MM.1S (cell line): ENCODE measurements at regions not wholly inside any gene's neighbourhood (a gene's known extent, or its start where the extent isn't known, plus 50 kb on each side); places are given as distances from the start of the nearest gene placed in this dataset.

Experiments used
- DNase-seq: peaks from one replicate; pipeline ENCODE4 v3.0.0-alpha.2; 2015
- H2AFZ ChIP-seq: fragments of 300-600 bp; sonication (generic); 2 replicates; pipeline ENCODE4 v1.6.0; 2016; ENCODE audit warnings: antibody characterized with exemption, low read length
- H3F3A ChIP-seq: fragments of 300-600 bp; sonication (generic); 2 replicates; pipeline ENCODE4 v1.6.1; 2016; ENCODE audit warnings: mild to moderate bottlenecking, antibody characterized with exemption, low read length, moderate library complexity, mixed read lengths; ENCODE audit not compliant: insufficient read depth
- H3K27ac ChIP-seq: fragments of 300-600 bp; sonication (generic); 2 replicates; pipeline ENCODE4 v1.5.1; 2016; ENCODE audit warnings: mild to moderate bottlenecking, low read length
- H3K27me3 ChIP-seq: fragments of 300-600 bp; sonication (generic); replicated peaks from 2 replicates; pipeline ENCODE4 v1.6.0; 2016; ENCODE audit warnings: low read length; ENCODE audit not compliant: insufficient read depth
- H3K36me3 ChIP-seq: fragments of 300-600 bp; sonication (generic); replicated peaks from 2 replicates; pipeline ENCODE4 v1.6.1; 2016; ENCODE audit warnings: mild to moderate bottlenecking, low read length, mixed read lengths; ENCODE audit not compliant: insufficient read depth
- H3K4me1 ChIP-seq: fragments of 300-600 bp; sonication (generic); 2 replicates; pipeline ENCODE4 v1.6.1; 2016; ENCODE audit warnings: low read length, mixed read lengths
- H3K4me2 ChIP-seq: fragments of 300-600 bp; sonication (generic); 2 replicates; pipeline ENCODE4 v1.6.0; 2016; ENCODE audit warnings: low read depth, low read length
- H3K4me3 ChIP-seq: fragments of 300-600 bp; sonication (generic); 2 replicates; pipeline ENCODE4 v1.5.1; 2016; ENCODE audit warnings: low read length, mixed read lengths
- H3K79me2 ChIP-seq: fragments of 300-600 bp; sonication (generic); 2 replicates; pipeline ENCODE4 v1.6.1; 2016; ENCODE audit warnings: mixed run types, low read length, mixed read lengths
- H3K9ac ChIP-seq: fragments of 300-600 bp; sonication (generic); 2 replicates; pipeline ENCODE4 v1.6.1; 2016; ENCODE audit warnings: low read length, mixed read lengths
- H3K9me2 ChIP-seq: fragments of 300-600 bp; sonication (generic); replicated peaks from 2 replicates; pipeline ENCODE4 v1.6.1; 2016; ENCODE audit warnings: mild to moderate bottlenecking, low read length, mixed read lengths; ENCODE audit not compliant: insufficient read depth
- H3K9me3 ChIP-seq: fragments of 300-600 bp; sonication (generic); replicated peaks from 2 replicates; pipeline ENCODE4 v1.6.1; 2016; ENCODE audit warnings: mild to moderate bottlenecking, low read length, mixed read lengths; ENCODE audit not compliant: insufficient read depth
- H4K20me1 ChIP-seq: fragments of 300-600 bp; sonication (generic); 2 replicates; pipeline ENCODE4 v1.6.1; 2016; ENCODE audit warnings: mild to moderate bottlenecking, low read length, moderate library complexity, mixed read lengths; ENCODE audit not compliant: insufficient read depth
- EZH2 ChIP-seq: fragments of 300-600 bp; sonication (generic); optimal IDR thresholded peaks from 2 replicates; pipeline ENCODE3; 2017; ENCODE audit warnings: low read depth, mild to moderate bottlenecking, antibody characterized with exemption, low read length, mixed read lengths
- EZH2phosphoT487 ChIP-seq: fragments of 300-600 bp; sonication (generic); IDR thresholded peaks from 2 replicates; pipeline ENCODE4 v1.6.1; 2018; ENCODE audit warnings: antibody characterized with exemption, low read length
- TF ChIP-seq, protein P1 (sequence below): fragments of 300-600 bp; sonication (generic); IDR thresholded peaks from 2 replicates; pipeline ENCODE4 v1.5.1; 2016; ENCODE audit warnings: antibody characterized with exemption, low read length, mixed read lengths

DNA sequence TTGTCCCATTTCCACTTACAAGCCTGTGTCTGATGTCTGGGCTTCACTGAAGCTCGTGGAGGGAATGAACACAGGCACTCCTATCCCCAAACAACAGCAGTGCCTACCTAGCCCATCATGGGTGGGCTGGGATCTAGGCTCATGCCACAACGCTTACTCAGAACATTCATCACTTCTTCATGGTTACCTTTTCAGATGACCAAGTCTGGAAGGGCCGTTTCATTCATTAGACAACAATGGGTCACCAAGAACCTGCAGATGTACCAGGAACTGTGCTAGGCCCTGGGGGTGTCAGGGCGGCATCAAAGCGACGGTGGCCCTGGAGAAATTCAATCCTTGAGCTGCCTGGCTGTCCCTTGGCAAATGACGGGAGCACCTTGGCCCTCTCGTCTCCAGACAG, 64.9 kb upstream of the FZD10 start:
- H3F3A ChIP-seq = no peaks in the 10 kb centered on the region
- TF ChIP-seq, protein P1, sequence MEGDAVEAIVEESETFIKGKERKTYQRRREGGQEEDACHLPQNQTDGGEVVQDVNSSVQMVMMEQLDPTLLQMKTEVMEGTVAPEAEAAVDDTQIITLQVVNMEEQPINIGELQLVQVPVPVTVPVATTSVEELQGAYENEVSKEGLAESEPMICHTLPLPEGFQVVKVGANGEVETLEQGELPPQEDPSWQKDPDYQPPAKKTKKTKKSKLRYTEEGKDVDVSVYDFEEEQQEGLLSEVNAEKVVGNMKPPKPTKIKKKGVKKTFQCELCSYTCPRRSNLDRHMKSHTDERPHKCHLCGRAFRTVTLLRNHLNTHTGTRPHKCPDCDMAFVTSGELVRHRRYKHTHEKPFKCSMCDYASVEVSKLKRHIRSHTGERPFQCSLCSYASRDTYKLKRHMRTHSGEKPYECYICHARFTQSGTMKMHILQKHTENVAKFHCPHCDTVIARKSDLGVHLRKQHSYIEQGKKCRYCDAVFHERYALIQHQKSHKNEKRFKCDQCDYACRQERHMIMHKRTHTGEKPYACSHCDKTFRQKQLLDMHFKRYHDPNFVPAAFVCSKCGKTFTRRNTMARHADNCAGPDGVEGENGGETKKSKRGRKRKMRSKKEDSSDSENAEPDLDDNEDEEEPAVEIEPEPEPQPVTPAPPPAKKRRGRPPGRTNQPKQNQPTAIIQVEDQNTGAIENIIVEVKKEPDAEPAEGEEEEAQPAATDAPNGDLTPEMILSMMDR = no peak
- no peak for TF ChIP-seq EZH2
- TF ChIP-seq EZH2phosphoT487 = no peak
- no peak overlapping the region for H3K4me2 ChIP-seq
- no peaks in the 10 kb centered on the region for H3K4me1 ChIP-seq
- no peaks in the 10 kb centered on the region for H4K20me1 ChIP-seq
- H3K9me2 ChIP-seq = no peaks in the 10 kb centered on the region
- no peak overlapping the region for H3K9ac ChIP-seq
- H3K27ac ChIP-seq = no peak overlapping the region
- H3K4me3 ChIP-seq = no peak overlapping the region
- no peaks in the 10 kb centered on the region for H3K9me3 ChIP-seq
- no peaks in the 10 kb centered on the region for H3K36me3 ChIP-seq
- H3K27me3 ChIP-seq = no peaks in the 10 kb centered on the region
- H3K79me2 ChIP-seq = no peaks in the 10 kb centered on the region
- no peak for DNase-seq
- no peak overlapping the region for H2AFZ ChIP-seq

DNA sequence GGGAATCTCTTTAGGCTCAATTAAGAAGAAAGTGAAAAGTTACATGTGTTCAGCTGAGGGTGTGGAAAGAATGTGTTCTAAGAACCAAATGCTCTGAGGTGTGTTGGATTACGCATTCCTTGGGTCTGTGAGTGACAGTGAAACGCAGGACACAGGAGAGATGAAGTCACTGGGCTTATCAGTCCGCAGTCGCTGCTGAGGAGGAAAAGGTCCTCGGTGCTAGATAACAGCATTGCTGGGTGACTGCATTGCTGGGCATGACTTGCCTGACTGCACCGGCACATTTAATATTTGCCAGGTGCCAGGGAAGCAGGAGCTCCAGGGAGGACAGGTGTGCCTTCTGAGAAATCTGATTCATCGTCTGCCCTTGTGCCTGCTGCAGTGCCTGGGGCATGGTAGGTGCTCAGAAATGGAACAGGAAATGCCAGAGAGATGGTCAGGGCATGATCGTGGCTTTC, 64.4 kb upstream of the FZD10 start:
- Histone ChIP-seq H3K4me1 (no peaks in the 10 kb centered on the region), H3K36me3 (no peaks in the 10 kb centered on the region)

DNA sequence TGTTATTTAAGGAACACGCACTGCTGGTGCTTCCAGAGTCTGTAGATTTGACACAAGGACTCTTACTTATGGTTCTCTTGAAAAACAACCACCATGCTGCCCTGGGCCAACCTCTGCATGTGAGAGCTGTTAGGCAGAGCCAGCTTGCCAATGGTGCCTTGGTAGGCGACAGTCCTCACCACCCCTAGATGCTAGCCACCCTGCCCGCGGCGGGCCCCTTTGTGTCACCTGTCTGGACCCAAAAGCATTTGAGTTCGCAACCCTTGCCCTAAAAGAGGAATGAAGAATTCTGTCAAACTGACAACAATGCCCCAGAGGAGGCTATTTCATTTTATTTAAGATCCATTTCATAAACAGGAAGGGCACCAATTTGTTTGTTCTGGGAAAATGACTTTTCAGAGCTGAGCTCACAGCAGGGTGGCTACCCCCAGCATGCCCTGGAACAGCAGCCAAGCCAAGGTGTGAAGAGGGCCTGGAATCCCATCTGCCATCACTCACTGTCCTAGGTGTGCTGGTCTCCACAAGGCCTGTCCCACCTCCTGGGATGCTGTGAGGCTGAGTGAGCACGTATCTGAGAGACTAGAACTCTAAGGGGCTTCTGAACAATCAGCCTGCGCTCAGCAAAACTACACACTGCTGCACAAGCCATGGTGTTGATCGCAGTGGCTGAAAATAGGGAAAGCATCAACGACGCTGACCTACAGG, 63.8 kb upstream of the FZD10 start:
- Histone ChIP-seq H3K9me3 (no peaks in the 10 kb centered on the region), H3K27me3 (no peaks in the 10 kb centered on the region), H3K27ac (no peak overlapping the region), H3K4me1 (no peaks in the 10 kb centered on the region), H3K9ac (no peak overlapping the region), H2AFZ (no peak overlapping the region), H3K4me3 (no peak overlapping the region), H4K20me1 (no peaks in the 10 kb centered on the region), H3K79me2 (no peaks in the 10 kb centered on the region), H3K36me3 (no peaks in the 10 kb centered on the region), H3F3A (no peaks in the 10 kb centered on the region), H3K9me2 (no peaks in the 10 kb centered on the region), H3K4me2 (no peak overlapping the region)
- no peak for DNase-seq
- TF ChIP-seq, protein P1 = no peak
- no peak for TF ChIP-seq EZH2
- TF ChIP-seq EZH2phosphoT487 = no peak

More for the DNA sequence above, 64.4 kb upstream of the FZD10 start:
- H3K79me2 ChIP-seq = no peaks in the 10 kb centered on the region
- no peak overlapping the region for H2AFZ ChIP-seq
- H3K4me3 ChIP-seq = no peak overlapping the region
- H3F3A ChIP-seq = no peaks in the 10 kb centered on the region
- no peaks in the 10 kb centered on the region for H3K27me3 ChIP-seq
- H3K4me2 ChIP-seq = no peak overlapping the region
- TF ChIP-seq EZH2 = no peak
- TF ChIP-seq, protein P1 = no peak
- no peak for TF ChIP-seq EZH2phosphoT487
- no peaks in the 10 kb centered on the region for H3K9me2 ChIP-seq
- H3K9me3 ChIP-seq = no peaks in the 10 kb centered on the region
- no peak for DNase-seq
- no peak overlapping the region for H3K9ac ChIP-seq
- H4K20me1 ChIP-seq = no peaks in the 10 kb centered on the region
- no peak overlapping the region for H3K27ac ChIP-seq
